ENCODE measurements at regions not wholly inside any gene's neighbourhood (a gene's known extent, or its start where the extent isn't known, plus 50 kb on each side); places are given as distances from the start of the nearest gene placed in this dataset.

- no TSS peak for BruUV-seq (replicated peaks)
- H3K9ac ChIP-seq (ENCODE audit: insufficient read depth in 1 of 2, low read depth in 2 of 2, low read length in 2 of 2) = no peak overlapping the region
- H3K36me3 ChIP-seq (ENCODE audit: control insufficient read depth, insufficient read depth, low read length) = no peaks in the 10 kb centered on the region
- WGBS (ENCODE audit: insufficient coverage, low coverage, missing lambda C conversion rate) = 3% methylated on average over 2 of the region's 2 CpGs
- H3K27ac ChIP-seq (ENCODE audit: extremely low read depth, low read depth, low read length) = no peak overlapping the region
- ChIA-PET CTCF (ENCODE audit: low intra/inter-chr PET ratio) (no interaction called here), POLR2A (no interaction called here)
- ATAC-seq (no peak), DNase-seq (ENCODE audit: extremely low read depth in 1 of 4, low spot score in 3 of 4) (no peak), FAIRE-seq (no peak)
- intact Hi-C loops (cut with micrococcal nuclease) (no loop called here), in situ Hi-C loops (cut with MboI) (no loop called here)
- H3K4me3 ChIP-seq = no peak overlapping the region
- no peaks in the 10 kb centered on the region for H3K79me2 ChIP-seq (ENCODE audit: control insufficient read depth, insufficient read depth, low read length)
- no peaks in the 10 kb centered on the region for H3K9me3 ChIP-seq (replicated peaks; ENCODE audit: control insufficient read depth, insufficient read depth, low read depth, low read length)
- H3K4me2 ChIP-seq (ENCODE audit: insufficient read depth, low read length) = no peak overlapping the region
- H3K4me1 ChIP-seq (replicated peaks in 1 of 2; ENCODE audit: control insufficient read depth in 2 of 2, insufficient read depth in 2 of 2, low read length in 2 of 2) = no peaks in the 10 kb centered on the region
- no peak overlapping the region for H2AFZ ChIP-seq (ENCODE audit: low read depth, low read length)
- no peaks in the 10 kb centered on the region for H3K27me3 ChIP-seq (ENCODE audit: control insufficient read depth in 2 of 2, insufficient read depth in 2 of 2, low read length in 2 of 2)
- no peaks in the 10 kb centered on the region for H3K9me1 ChIP-seq (ENCODE audit: control insufficient read depth, insufficient read depth, low read length)
- no peaks in the 10 kb centered on the region for H4K20me1 ChIP-seq (replicated peaks; ENCODE audit: control insufficient read depth, insufficient read depth, low read length)
- TF ChIP-seq MEF2D (tag; conservative IDR thresholded peaks at IDR 0.05; ENCODE audit: low read depth) (no peak), ZNF184 (CRISPR knock-in tag; IDR thresholded peaks at IDR 0.05) (0 out of 2 replicates have a peak, but pooled peaks have one; percentile 5), NUFIP1 (IDR thresholded peaks at IDR 0.05; ENCODE audit: partially characterized antibody) (no peak), STAG1 (CRISPR knock-in tag; IDR thresholded peaks at IDR 0.05; ENCODE audit: borderline replicate concordance) (no peak), ARID1B (IDR thresholded peaks at IDR 0.05) (no peak)
Measured at GRCh38 chr13:90675129-90675528, 672.4 kb upstream of the MIR17HG start.

- intact Hi-C loops (cut with micrococcal nuclease) = loop anchor here (10.0 kb wide), 1 partner anchor 64 kb away; no protein-coding TSS in a partner anchor
- CTCF ChIA-PET (ENCODE audit: low intra/inter-chr PET ratio) = no interaction called here
- in situ Hi-C loops (cut with MboI) = no loop called here
- Histone ChIP-seq H3K27ac (ENCODE audit: extremely low read depth, low read depth, low read length) (no peak overlapping the region), H4K20me1 (replicated peaks; ENCODE audit: control insufficient read depth, insufficient read depth, low read length) (no peaks in the 10 kb centered on the region), H3K36me3 (ENCODE audit: control insufficient read depth, insufficient read depth, low read length) (no peaks in the 10 kb centered on the region), H3K4me1 (replicated peaks in 1 of 2; ENCODE audit: control insufficient read depth in 2 of 2, insufficient read depth in 2 of 2, low read length in 2 of 2) (no peaks in the 10 kb centered on the region), H3K9me3 (replicated peaks; ENCODE audit: control insufficient read depth, insufficient read depth, low read depth, low read length) (no peaks in the 10 kb centered on the region; the same call in 1 of the 2 replicates), H3K4me2 (ENCODE audit: insufficient read depth, low read length) (no peak overlapping the region), H3K27me3 (ENCODE audit: control insufficient read depth in 2 of 2, insufficient read depth in 2 of 2, low read length in 2 of 2) (no peaks in the 10 kb centered on the region), H3K9ac (ENCODE audit: insufficient read depth in 1 of 2, low read depth in 2 of 2, low read length in 2 of 2) (no peak overlapping the region), H2AFZ (ENCODE audit: low read depth, low read length) (no peak overlapping the region), H3K79me2 (ENCODE audit: control insufficient read depth, insufficient read depth, low read length) (no peaks in the 10 kb centered on the region), H3K9me1 (ENCODE audit: control insufficient read depth, insufficient read depth, low read length) (no peaks in the 10 kb centered on the region), H3K4me3 (no peak overlapping the region)
- no peak for DNase-seq (ENCODE audit: extremely low read depth in 1 of 4, low spot score in 3 of 4)
- no TSS peak for BruUV-seq (replicated peaks)
- ATAC-seq = no peak
- 13% methylated on average over 3 of the region's 3 CpGs for WGBS (ENCODE audit: insufficient coverage, low coverage, missing lambda C conversion rate)
- POLR2A ChIA-PET = interaction anchor here (0.6 kb wide), 1 partner anchor 13 kb away, joined by 4 read pairs; no protein-coding TSS in a partner anchor
- no peak for FAIRE-seq
- TF ChIP-seq NEUROD1 (IDR thresholded peaks at IDR 0.05; ENCODE audit: borderline replicate concordance, low read depth, low read length, partially characterized antibody) (no peak), CAMTA2 (CRISPR knock-in tag; conservative IDR thresholded peaks at IDR 0.05) (no peak), MTA3 (IDR thresholded peaks at IDR 0.05; ENCODE audit: borderline replicate concordance) (no peak), ZBTB12 (CRISPR knock-in tag; IDR thresholded peaks at IDR 0.05) (no peak), RBM22 (IDR thresholded peaks at IDR 0.05; ENCODE audit: low read depth, low read length, poor library complexity, severe bottlenecking) (no peak), ATF1 (CRISPR knock-in tag; IDR thresholded peaks at IDR 0.05) (no peak), ATF1 (tag; IDR thresholded peaks at IDR 0.05) (no peak), ZFP30 (CRISPR knock-in tag; IDR thresholded peaks at IDR 0.05; ENCODE audit: borderline replicate concordance) (no peak), RBM34 (IDR thresholded peaks at IDR 0.05; ENCODE audit: borderline replicate concordance, insufficient read depth, low read length) (no peak), E2F6 (IDR thresholded peaks at IDR 0.05; ENCODE audit: borderline replicate concordance in 1 of 2, extremely low read depth in 1 of 2, insufficient read depth in 1 of 2, insufficient read length in 1 of 2, low read depth in 1 of 2, low read length in 1 of 2, poor library complexity in 1 of 2, severe bottlenecking in 1 of 2) (no peak), HLTF (IDR thresholded peaks at IDR 0.05) (no peak)
Measured at GRCh38 chr13:90680826-90681225, 666.7 kb upstream of the MIR17HG start.

Data from K562 (cell line).